GM21737 (cell line): ENCODE measurements at regions not wholly inside any gene's neighbourhood (a gene's known extent, or its start where the extent isn't known, plus 50 kb on each side); places are given as distances from the start of the nearest gene placed in this dataset.

Experiments
- ATAC-seq: cut with Tn5 transposase; IDR thresholded peaks from one replicate; pipeline ENCODE4 v1.9.1; 2021; ENCODE audit warnings: mild to moderate bottlenecking, moderate library complexity; ENCODE audit not compliant: unreplicated experiment

GRCh38 chr11:62030071-62030684 is 62.7 kb upstream of the FTH1 start:
- no peak for ATAC-seq

DNA sequence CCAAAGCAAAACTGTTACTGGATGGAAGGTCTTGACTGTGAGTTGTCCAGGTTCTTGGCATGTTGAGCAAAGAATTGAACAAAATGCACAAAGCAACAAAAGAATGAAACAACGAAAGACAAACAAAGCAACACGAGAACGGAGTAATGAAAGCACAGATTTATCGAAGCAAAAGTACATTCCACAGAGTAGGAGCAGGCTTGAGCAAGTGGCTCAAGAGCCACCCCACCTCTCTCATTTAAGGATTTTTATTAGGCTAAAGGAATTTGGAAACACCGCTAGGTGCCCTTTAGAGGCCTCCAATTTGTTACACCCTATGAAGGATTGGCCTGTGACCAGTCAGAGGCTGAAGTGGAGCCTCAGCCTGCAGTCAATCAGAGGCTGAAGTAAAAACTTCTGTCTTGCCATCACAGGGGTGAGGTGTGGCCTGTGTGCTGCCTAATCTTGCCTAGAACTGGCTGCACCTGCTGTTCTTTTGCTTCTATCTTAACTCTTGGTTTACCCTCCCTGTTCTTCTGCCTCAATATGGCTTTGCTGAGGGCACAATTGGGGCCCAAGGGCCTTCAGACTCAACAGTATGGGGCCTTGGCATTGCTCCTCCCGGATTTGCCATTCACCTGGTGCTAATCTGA is 59.4 kb upstream of the FTH1 start:
- ATAC-seq: no peak

DNA sequence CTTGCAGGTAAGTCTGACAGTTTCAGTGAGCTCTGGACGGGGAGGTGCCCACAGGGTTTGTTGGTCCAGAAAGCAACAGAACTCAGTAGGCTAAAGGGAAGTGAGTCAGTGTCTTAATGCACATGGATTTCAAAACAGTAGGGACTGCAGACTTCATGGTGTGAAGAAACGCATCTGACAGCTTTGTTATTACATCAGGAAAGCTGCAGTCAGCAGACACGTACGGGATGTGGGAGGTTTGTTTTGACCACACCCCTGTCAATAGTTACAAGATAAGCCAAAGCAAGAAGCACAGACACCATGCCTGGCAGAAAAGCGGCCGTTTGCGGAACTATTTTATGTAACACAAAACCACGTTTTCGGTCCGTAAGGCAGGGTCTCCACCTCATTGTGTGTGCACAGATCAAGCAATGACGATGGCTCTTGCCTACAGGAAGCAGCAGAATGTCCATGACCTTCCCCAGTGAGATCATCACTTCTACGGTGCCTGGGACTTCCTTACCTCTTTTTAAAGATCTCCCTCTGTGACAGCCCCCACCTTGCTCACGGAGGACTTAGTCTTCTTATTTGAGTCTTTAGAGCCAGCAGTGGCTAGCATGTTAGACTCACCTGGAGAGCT is 58.2 kb upstream of the FTH1 start:
- ATAC-seq: peak; percentile 66

GRCh38 chr11:62024936-62025486 is 57.6 kb upstream of the FTH1 start:
- ATAC-seq: peak; percentile 6

- ATAC-seq: no peak
Measured at GRCh38 chr11:62022211-62022610, 54.8 kb upstream of the FTH1 start.

DNA sequence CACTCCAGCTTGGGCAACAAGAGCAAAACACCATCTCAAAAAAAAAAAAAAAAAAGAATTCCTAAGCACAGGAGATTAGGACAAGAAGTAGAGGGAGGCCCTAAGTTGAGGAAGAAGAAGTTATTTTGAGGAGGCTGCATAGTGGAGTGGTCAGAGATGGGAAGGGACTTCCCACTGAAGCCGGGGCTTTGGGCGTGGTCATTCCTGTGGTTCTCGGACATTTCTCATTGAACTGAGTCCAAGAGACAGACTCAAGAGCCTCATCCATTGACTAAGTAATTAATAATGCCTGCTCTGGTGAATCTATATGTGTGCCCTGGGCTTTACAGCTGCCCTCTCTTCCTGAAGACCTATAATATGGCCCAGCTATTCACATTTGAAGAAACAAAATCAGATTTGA is 53.2 kb upstream of the FTH1 start:
- ATAC-seq: no peak

DNA sequence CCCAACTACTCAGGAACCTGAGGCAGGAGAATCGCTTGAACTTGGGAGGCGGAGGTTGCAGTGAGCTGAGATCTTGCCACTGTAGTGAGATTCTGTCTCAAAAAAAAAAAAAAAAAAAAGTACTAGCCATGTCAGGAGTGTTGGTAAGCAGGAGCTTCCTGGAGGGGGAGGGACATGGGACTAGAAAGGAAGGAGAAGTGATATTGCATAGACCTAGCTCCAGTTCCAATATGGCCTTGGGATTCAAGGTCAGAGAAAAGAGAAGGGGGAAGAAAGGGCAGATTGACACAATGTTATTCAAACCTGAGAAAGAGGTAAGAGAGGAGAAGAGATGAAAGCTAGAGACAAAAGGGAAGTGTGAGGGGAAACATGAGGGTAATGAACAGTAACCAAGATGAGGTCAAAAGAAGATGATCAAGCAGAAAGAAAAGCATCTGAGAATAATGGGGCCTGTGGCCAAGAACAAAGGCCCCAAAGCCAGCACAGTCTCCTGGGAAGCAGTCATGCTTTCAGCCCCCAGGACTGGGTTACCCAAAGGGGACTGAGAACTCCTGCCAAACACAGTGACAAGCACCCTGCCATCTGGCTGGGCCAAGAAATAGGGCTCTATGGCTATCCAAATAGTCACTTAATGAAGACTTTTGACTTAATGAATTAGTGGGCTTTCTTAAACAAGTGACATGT is 51.7 kb upstream of the FTH1 start:
- ATAC-seq: no peak

GRCh38 chr11:62017878-62018655 is 50.6 kb upstream of the FTH1 start:
- ATAC-seq: no peak
